ENCODE measurements at regions not wholly inside any gene's neighbourhood (a gene's known extent, or its start where the extent isn't known, plus 50 kb on each side); places are given as distances from the start of the nearest gene placed in this dataset.
"Not testable (repeated sequence)": the region's sequence is repeated elsewhere in the genome, so short reads cannot be mapped to it uniquely, and the experiment has no call there.

- no peak overlapping the region for H3K27ac ChIP-seq
- no peak overlapping the region for H3K4me3 ChIP-seq
- TF ChIP-seq POLR2A (IDR thresholded peaks at IDR 0.05) (no peak), POLR2AphosphoS5 (IDR thresholded peaks at IDR 0.05) (no peak), CTCF (IDR thresholded peaks at IDR 0.05) (no peak)
- no peaks in the 10 kb centered on the region for H3K27me3 ChIP-seq
- peaks cover 9 to 21% of the 10 kb centered on the region in 2 donors for H3K9me3 ChIP-seq
- no peaks in the 10 kb centered on the region for H3K4me1 ChIP-seq
- H3K36me3 ChIP-seq: no peaks in the 10 kb centered on the region
- DNase-seq (ENCODE audit: low spot score in 2 of 2): no peak
- intact Hi-C loops (cut with DNase I; ENCODE audit: low total_unique reads): loop anchor here (5.0 kb wide), 1 partner anchor 385 kb away; no protein-coding TSS in a partner anchor
These were observed 253.8 kb upstream of the CNTN5 start for GRCh38 chr11:98766903-98767302.

GRCh38 chr11:98770046-98770445, 250.7 kb upstream of the CNTN5 start:
- H3K27ac ChIP-seq; H3K36me3 ChIP-seq; DNase-seq (ENCODE audit: low spot score in 2 of 2); intact Hi-C loops (cut with DNase I; ENCODE audit: low total_unique reads); H3K9me3 ChIP-seq; H3K27me3 ChIP-seq; H3K4me3 ChIP-seq; H3K4me1 ChIP-seq: not testable (repeated sequence)

- intact Hi-C loops (cut with DNase I; ENCODE audit: low total_unique reads): no loop called here
- Histone ChIP-seq H3K4me3 (no peak overlapping the region), H3K27ac (no peak overlapping the region), H3K9me3 (peaks cover 0 to 5% of the 10 kb centered on the region in 2 donors), H3K27me3 (no peaks in the 10 kb centered on the region), H3K4me1 (no peaks in the 10 kb centered on the region), H3K36me3 (no peaks in the 10 kb centered on the region)
- no peak for TF ChIP-seq CTCF (IDR thresholded peaks at IDR 0.05)
- TF ChIP-seq POLR2AphosphoS5 (IDR thresholded peaks at IDR 0.05): no peak
- TF ChIP-seq POLR2A (IDR thresholded peaks at IDR 0.05): no peak
- no peak for DNase-seq (ENCODE audit: low spot score in 2 of 2)
These were observed 249.0 kb upstream of the CNTN5 start for GRCh38 chr11:98771791-98772190.

- no peak for DNase-seq (ENCODE audit: low spot score in 2 of 2)
- TF ChIP-seq POLR2AphosphoS5 (IDR thresholded peaks at IDR 0.05) (no peak), CTCF (IDR thresholded peaks at IDR 0.05) (no peak), POLR2A (IDR thresholded peaks at IDR 0.05) (no peak)
- H3K27ac ChIP-seq: no peak overlapping the region
- intact Hi-C loops (cut with DNase I; ENCODE audit: low total_unique reads): no loop called here
- no peak overlapping the region for H3K4me3 ChIP-seq
- H3K36me3 ChIP-seq: no peaks in the 10 kb centered on the region
- H3K27me3 ChIP-seq: no peaks in the 10 kb centered on the region
- H3K4me1 ChIP-seq: no peaks in the 10 kb centered on the region
- H3K9me3 ChIP-seq: peaks cover 0 to 5% of the 10 kb centered on the region in 2 donors
These were observed 247.9 kb upstream of the CNTN5 start for GRCh38 chr11:98772893-98773292.

GRCh38 chr11:98793276-98793675, 227.5 kb upstream of the CNTN5 start:
- TF ChIP-seq POLR2A (IDR thresholded peaks at IDR 0.05): no peak
- TF ChIP-seq POLR2AphosphoS5 (IDR thresholded peaks at IDR 0.05): no peak
- TF ChIP-seq CTCF (IDR thresholded peaks at IDR 0.05): no peak
- DNase-seq (ENCODE audit: low spot score in 2 of 2): no peak

GRCh38 chr11:98798333-98798732, 222.4 kb upstream of the CNTN5 start:
- Histone ChIP-seq H3K27ac (no peak overlapping the region), H3K27me3 (no peaks in the 10 kb centered on the region), H3K4me3 (no peak overlapping the region), H3K9me3 (peaks cover 4 to 24% of the 10 kb centered on the region in 2 donors), H3K4me1 (no peaks in the 10 kb centered on the region), H3K36me3 (no peaks in the 10 kb centered on the region)
- DNase-seq (ENCODE audit: low spot score in 2 of 2): no peak
- no peak for TF ChIP-seq POLR2AphosphoS5 (IDR thresholded peaks at IDR 0.05)
- no peak for TF ChIP-seq CTCF (IDR thresholded peaks at IDR 0.05)
- no peak for TF ChIP-seq POLR2A (IDR thresholded peaks at IDR 0.05)
- intact Hi-C loops (cut with DNase I; ENCODE audit: low total_unique reads): no loop called here

More at GRCh38 chr11:98793276-98793675, 227.5 kb upstream of the CNTN5 start:
- H3K36me3 ChIP-seq: no peaks in the 10 kb centered on the region
- no peak overlapping the region for H3K27ac ChIP-seq
- intact Hi-C loops (cut with DNase I; ENCODE audit: low total_unique reads): no loop called here
- H3K4me3 ChIP-seq: no peak overlapping the region
- H3K27me3 ChIP-seq: no peaks in the 10 kb centered on the region
- H3K9me3 ChIP-seq: peaks cover 4 to 24% of the 10 kb centered on the region in 2 donors
- H3K4me1 ChIP-seq: no peaks in the 10 kb centered on the region

Data from breast epithelium (tissue), 4 donors.